ENCODE measurements at regions not wholly inside any gene's neighbourhood (a gene's known extent, or its start where the extent isn't known, plus 50 kb on each side); places are given as distances from the start of the nearest gene placed in this dataset.

DNA sequence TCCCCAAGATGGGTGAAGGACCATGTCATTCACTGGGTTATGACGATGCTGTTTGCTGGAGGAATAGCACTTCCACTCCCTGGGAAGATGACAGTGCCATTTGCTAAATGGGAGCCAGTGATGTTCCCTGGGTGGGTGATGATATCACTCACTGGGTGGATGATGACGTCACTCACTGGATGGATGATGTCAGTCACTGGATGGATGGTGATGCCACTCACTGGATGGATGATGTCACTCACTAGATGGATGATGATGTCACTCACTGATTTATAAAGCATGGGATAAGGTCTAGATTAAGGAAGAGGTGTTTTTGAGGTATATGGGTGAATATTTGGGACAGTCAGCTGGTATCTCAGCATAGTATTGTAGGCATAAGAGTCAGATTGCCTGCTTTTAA, 457.2 kb downstream of the AJAP1 start (continued):
- TF ChIP-seq, protein P1, sequence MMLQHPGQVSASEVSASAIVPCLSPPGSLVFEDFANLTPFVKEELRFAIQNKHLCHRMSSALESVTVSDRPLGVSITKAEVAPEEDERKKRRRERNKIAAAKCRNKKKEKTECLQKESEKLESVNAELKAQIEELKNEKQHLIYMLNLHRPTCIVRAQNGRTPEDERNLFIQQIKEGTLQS (IDR thresholded peaks at IDR 0.05), result no peak
- TF ChIP-seq NR2F2 (IDR thresholded peaks at IDR 0.05) (no peak), HNF4A (conservative IDR thresholded peaks at IDR 0.05) (no peak)

DNA sequence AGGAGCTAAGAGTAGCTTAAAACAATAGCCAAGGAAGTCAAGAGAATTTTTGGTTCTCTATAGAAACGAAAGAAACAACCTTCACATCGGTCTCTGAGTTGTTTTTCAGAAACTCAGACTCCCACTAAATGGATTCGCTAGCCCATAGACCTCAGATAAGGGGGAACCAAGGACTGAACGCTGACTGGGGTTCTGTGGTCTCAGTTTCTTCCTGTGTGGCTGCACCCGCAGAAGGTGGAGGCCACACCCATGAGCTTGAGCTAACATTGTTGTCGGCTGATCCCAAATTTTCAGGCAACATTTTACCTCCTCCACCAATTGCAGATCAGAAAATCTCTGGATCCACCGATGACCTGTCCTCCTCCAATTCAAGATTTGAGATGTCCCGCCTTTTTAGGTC, 456.1 kb downstream of the AJAP1 start:
- no peak overlapping the region for H3K4me3 ChIP-seq (ENCODE audit: low read depth in 1 of 3, low read length in 3 of 3)
- H3K27ac ChIP-seq (ENCODE audit: low read depth in 1 of 2, low read length in 2 of 2), result no peak overlapping the region
- 77% methylated on average over 8 of the region's 8 CpGs for WGBS
- no peaks in the 10 kb centered on the region for H3K36me3 ChIP-seq (ENCODE audit: control insufficient read depth in 4 of 4, insufficient read depth in 3 of 4, low read depth in 1 of 4, low read length in 3 of 4)
- no peak overlapping the region for H3K9ac ChIP-seq (ENCODE audit: low read depth in 1 of 2, low read length in 2 of 2)
- peaks cover 0 to 6% (median 0%) of the 10 kb centered on the region in 4 donors for H3K27me3 ChIP-seq (ENCODE audit: control insufficient read depth in 4 of 4, insufficient read depth in 4 of 4, low read length in 3 of 4)
- TF ChIP-seq, protein P2, sequence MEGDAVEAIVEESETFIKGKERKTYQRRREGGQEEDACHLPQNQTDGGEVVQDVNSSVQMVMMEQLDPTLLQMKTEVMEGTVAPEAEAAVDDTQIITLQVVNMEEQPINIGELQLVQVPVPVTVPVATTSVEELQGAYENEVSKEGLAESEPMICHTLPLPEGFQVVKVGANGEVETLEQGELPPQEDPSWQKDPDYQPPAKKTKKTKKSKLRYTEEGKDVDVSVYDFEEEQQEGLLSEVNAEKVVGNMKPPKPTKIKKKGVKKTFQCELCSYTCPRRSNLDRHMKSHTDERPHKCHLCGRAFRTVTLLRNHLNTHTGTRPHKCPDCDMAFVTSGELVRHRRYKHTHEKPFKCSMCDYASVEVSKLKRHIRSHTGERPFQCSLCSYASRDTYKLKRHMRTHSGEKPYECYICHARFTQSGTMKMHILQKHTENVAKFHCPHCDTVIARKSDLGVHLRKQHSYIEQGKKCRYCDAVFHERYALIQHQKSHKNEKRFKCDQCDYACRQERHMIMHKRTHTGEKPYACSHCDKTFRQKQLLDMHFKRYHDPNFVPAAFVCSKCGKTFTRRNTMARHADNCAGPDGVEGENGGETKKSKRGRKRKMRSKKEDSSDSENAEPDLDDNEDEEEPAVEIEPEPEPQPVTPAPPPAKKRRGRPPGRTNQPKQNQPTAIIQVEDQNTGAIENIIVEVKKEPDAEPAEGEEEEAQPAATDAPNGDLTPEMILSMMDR (IDR thresholded peaks at IDR 0.05; ENCODE audit: low read depth, low read length, missing input control), result no peak
- TF ChIP-seq, protein P3, sequence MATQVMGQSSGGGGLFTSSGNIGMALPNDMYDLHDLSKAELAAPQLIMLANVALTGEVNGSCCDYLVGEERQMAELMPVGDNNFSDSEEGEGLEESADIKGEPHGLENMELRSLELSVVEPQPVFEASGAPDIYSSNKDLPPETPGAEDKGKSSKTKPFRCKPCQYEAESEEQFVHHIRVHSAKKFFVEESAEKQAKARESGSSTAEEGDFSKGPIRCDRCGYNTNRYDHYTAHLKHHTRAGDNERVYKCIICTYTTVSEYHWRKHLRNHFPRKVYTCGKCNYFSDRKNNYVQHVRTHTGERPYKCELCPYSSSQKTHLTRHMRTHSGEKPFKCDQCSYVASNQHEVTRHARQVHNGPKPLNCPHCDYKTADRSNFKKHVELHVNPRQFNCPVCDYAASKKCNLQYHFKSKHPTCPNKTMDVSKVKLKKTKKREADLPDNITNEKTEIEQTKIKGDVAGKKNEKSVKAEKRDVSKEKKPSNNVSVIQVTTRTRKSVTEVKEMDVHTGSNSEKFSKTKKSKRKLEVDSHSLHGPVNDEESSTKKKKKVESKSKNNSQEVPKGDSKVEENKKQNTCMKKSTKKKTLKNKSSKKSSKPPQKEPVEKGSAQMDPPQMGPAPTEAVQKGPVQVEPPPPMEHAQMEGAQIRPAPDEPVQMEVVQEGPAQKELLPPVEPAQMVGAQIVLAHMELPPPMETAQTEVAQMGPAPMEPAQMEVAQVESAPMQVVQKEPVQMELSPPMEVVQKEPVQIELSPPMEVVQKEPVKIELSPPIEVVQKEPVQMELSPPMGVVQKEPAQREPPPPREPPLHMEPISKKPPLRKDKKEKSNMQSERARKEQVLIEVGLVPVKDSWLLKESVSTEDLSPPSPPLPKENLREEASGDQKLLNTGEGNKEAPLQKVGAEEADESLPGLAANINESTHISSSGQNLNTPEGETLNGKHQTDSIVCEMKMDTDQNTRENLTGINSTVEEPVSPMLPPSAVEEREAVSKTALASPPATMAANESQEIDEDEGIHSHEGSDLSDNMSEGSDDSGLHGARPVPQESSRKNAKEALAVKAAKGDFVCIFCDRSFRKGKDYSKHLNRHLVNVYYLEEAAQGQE (IDR thresholded peaks at IDR 0.05), result no peak
- TF ChIP-seq, protein P4, sequence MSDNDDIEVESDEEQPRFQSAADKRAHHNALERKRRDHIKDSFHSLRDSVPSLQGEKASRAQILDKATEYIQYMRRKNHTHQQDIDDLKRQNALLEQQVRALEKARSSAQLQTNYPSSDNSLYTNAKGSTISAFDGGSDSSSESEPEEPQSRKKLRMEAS (IDR thresholded peaks at IDR 0.05), result no peak
- no peak for TF ChIP-seq RAD21 (IDR thresholded peaks at IDR 0.05)
- no peak for TF ChIP-seq FOXA1 (IDR thresholded peaks at IDR 0.05)
- no peak for TF ChIP-seq JUND (IDR thresholded peaks at IDR 0.05)
- TF ChIP-seq GABPA (IDR thresholded peaks at IDR 0.05 in 1 of 2, conservative IDR thresholded peaks at IDR 0.05 in 1 of 2), result no peak
- TF ChIP-seq FOXA2 (IDR thresholded peaks at IDR 0.05), result no peak
- TF ChIP-seq, protein P1 (IDR thresholded peaks at IDR 0.05), result no peak
- no peak for TF ChIP-seq TAF1 (conservative IDR thresholded peaks at IDR 0.05)
- no peak for TF ChIP-seq NR2F2 (IDR thresholded peaks at IDR 0.05)
- no peaks in the 10 kb centered on the region for H3K4me1 ChIP-seq (ENCODE audit: control insufficient read depth in 4 of 4, insufficient read depth in 4 of 4, low read length in 3 of 4)
- no peak for DNase-seq (ENCODE audit: low spot score)
- no peaks in the 10 kb centered on the region for H3K9me3 ChIP-seq (ENCODE audit: control insufficient read depth in 4 of 4, low read length in 3 of 4)

DNA sequence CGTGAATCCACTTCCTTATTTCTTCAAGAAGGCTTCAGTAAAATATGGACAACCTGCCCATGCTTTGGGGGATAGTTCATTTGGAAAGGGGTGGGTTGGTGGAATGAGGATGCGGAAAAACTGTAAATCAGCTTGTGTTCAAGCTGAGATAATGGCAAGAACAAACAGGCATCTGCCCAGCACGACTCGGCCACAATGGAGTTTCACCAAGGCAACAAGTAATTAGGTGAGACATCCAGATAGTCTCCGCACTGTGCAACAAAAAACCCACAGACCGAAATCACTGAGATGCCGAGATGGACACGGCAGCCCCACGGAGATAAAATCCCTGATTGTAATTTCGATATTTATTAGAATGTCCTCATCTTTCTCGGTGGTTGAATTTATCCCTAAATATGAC, 455.2 kb downstream of the AJAP1 start:
- Histone ChIP-seq H3K27me3 (ENCODE audit: control insufficient read depth in 4 of 4, insufficient read depth in 4 of 4, low read length in 3 of 4) (peaks cover 0 to 6% (median 0%) of the 10 kb centered on the region in 4 donors), H3K9me3 (ENCODE audit: control insufficient read depth in 4 of 4, low read length in 3 of 4) (no peaks in the 10 kb centered on the region)

More for the DNA sequence above, 455.2 kb downstream of the AJAP1 start:
- Histone ChIP-seq H3K4me1 (ENCODE audit: control insufficient read depth in 4 of 4, insufficient read depth in 4 of 4, low read length in 3 of 4) (no peaks in the 10 kb centered on the region), H3K27ac (ENCODE audit: low read depth in 1 of 2, low read length in 2 of 2) (no peak overlapping the region), H3K36me3 (ENCODE audit: control insufficient read depth in 4 of 4, insufficient read depth in 3 of 4, low read depth in 1 of 4, low read length in 3 of 4) (no peaks in the 10 kb centered on the region), H3K9ac (ENCODE audit: low read depth in 1 of 2, low read length in 2 of 2) (no peak overlapping the region), H3K4me3 (ENCODE audit: low read depth in 1 of 3, low read length in 3 of 3) (no peak overlapping the region)
- DNase-seq (ENCODE audit: low spot score), result no peak
- 75% methylated on average over 11 of the region's 11 CpGs for WGBS
- TF ChIP-seq, protein P4 (IDR thresholded peaks at IDR 0.05), result no peak
- TF ChIP-seq, protein P5, sequence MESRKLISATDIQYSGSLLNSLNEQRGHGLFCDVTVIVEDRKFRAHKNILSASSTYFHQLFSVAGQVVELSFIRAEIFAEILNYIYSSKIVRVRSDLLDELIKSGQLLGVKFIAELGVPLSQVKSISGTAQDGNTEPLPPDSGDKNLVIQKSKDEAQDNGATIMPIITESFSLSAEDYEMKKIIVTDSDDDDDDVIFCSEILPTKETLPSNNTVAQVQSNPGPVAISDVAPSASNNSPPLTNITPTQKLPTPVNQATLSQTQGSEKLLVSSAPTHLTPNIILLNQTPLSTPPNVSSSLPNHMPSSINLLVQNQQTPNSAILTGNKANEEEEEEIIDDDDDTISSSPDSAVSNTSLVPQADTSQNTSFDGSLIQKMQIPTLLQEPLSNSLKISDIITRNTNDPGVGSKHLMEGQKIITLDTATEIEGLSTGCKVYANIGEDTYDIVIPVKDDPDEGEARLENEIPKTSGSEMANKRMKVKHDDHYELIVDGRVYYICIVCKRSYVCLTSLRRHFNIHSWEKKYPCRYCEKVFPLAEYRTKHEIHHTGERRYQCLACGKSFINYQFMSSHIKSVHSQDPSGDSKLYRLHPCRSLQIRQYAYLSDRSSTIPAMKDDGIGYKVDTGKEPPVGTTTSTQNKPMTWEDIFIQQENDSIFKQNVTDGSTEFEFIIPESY (IDR thresholded peaks at IDR 0.05), result no peak
- TF ChIP-seq, protein P1 (IDR thresholded peaks at IDR 0.05), result no peak
- TF ChIP-seq RXRA (IDR thresholded peaks at IDR 0.05), result no peak
- TF ChIP-seq EGR1 (IDR thresholded peaks at IDR 0.05; ENCODE audit: low read depth in 2 of 2), result no peak
